Lung (tissue), 11 donors: ENCODE measurements at regions not wholly inside any gene's neighbourhood (a gene's known extent, or its start where the extent isn't known, plus 50 kb on each side); places are given as distances from the start of the nearest gene placed in this dataset.

ENCODE experiments used
- ATAC-seq: fragments of 200-7000 bp; cut with Tn5 transposase; one replicate; pipeline ENCODE4 v1.9.1; 2020; ENCODE audit warnings: moderate number of reproducible peaks; ENCODE audit not compliant: insufficient read depth, low FRiP score
- DNase-seq, 3 donors: peaks; one replicate each; pipeline ENCODE4 v3.0.0-alpha.2; 2013 to 2017
- H3K27ac ChIP-seq, 2 donors: one replicate each; pipeline ENCODE4 v1.5.1; 2013; ENCODE audit warnings: mild to moderate bottlenecking in 2 of 2, moderate library complexity in 2 of 2, control low read depth in 1 of 2, inconsistent platforms in 1 of 2, low read depth in 1 of 2, low read length in 1 of 2
- H3K27me3 ChIP-seq, 3 donors: one replicate each; pipeline ENCODE4 v1.5.1; 2013; ENCODE audit warnings: low read length in 2 of 3; ENCODE audit not compliant: control insufficient read depth in 3 of 3, insufficient read depth in 3 of 3
- H3K36me3 ChIP-seq, 4 donors: one replicate each; pipeline ENCODE4 v1.5.1; 2013; ENCODE audit warnings: low read length in 4 of 4, mild to moderate bottlenecking in 1 of 4, moderate library complexity in 1 of 4; ENCODE audit not compliant: control insufficient read depth in 4 of 4, insufficient read depth in 4 of 4
- H3K4me1 ChIP-seq, 5 donors: one replicate each; pipeline ENCODE4 v1.5.1; 2013; ENCODE audit warnings: low read length in 5 of 5, mild to moderate bottlenecking in 2 of 5, moderate library complexity in 1 of 5; ENCODE audit not compliant: control insufficient read depth in 5 of 5, insufficient read depth in 5 of 5
- H3K4me3 ChIP-seq: one replicate; pipeline ENCODE4 v1.5.1; 2013; ENCODE audit warnings: mild to moderate bottlenecking, control low read depth, moderate library complexity
- H3K9ac ChIP-seq, 2 donors: one replicate each; pipeline ENCODE4 v1.5.1; 2013; ENCODE audit warnings: low read length in 2 of 2, control low read depth in 1 of 2; ENCODE audit not compliant: insufficient read depth in 1 of 2
- H3K9me3 ChIP-seq, 4 donors: one replicate each; pipeline ENCODE4 v1.5.1; 2013; ENCODE audit warnings: low read length in 3 of 4, mild to moderate bottlenecking in 1 of 4, moderate library complexity in 1 of 4; ENCODE audit not compliant: control insufficient read depth in 4 of 4, insufficient read depth in 3 of 4
- CTCF ChIP-seq: IDR thresholded peaks from 2 replicates; pipeline ENCODE4 v1.5.1; 2012; ENCODE audit warnings: mild to moderate bottlenecking; ENCODE audit errors: control extremely low read depth, extremely low read depth
- WGBS, 2 donors: extraction: QIAGEN DNeasy Blood & Tissue Kit; methylation state at CpG; one replicate each; pipeline ENCODE4 v1.1.7; 2013; 5-methylcytosine and 5-hydroxymethylcytosine counted together
- donor health status: control.
- donor health status: control.
- donor health status: Bipolar disorder and iron deficiency.
- donor health status: healthy.
- donor health status: DM: yes; HTN: yes; CAD: no.

- DNase-seq (no peak), ATAC-seq (no peak)
- Histone ChIP-seq H3K9me3 (no peaks in the 10 kb centered on the region), H3K9ac (no peak overlapping the region), H3K27me3 (no peaks in the 10 kb centered on the region), H3K36me3 (no peaks in the 10 kb centered on the region), H3K27ac (no peak overlapping the region), H3K4me3 (no peak overlapping the region), H3K4me1 (peaks cover 0 to 2% (median 0%) of the 10 kb centered on the region in 5 donors)
- 99 to 100% methylated on average over 2 of the region's 2 CpGs for WGBS, 2 donors
- TF ChIP-seq CTCF, result no peak
These were observed 78.0 kb upstream of the GATA6 start for GRCh38 chr18:22091341-22091740.

- DNase-seq (no peak), ATAC-seq (no peak)
- H3K9me3 ChIP-seq, result no peaks in the 10 kb centered on the region
- no peak for TF ChIP-seq CTCF
- peaks cover 0 to 5% (median 0%) of the 10 kb centered on the region in 5 donors for H3K4me1 ChIP-seq
- no peaks in the 10 kb centered on the region for H3K27me3 ChIP-seq
- 55 to 74% methylated on average over 12 of the region's 12 CpGs for WGBS, 2 donors
- H3K9ac ChIP-seq, result no peak overlapping the region
- H3K27ac ChIP-seq, result no peak overlapping the region
- H3K36me3 ChIP-seq, result no peaks in the 10 kb centered on the region
- no peak overlapping the region for H3K4me3 ChIP-seq
These were observed 75.5 kb upstream of the GATA6 start for GRCh38 chr18:22093731-22094357.

DNA sequence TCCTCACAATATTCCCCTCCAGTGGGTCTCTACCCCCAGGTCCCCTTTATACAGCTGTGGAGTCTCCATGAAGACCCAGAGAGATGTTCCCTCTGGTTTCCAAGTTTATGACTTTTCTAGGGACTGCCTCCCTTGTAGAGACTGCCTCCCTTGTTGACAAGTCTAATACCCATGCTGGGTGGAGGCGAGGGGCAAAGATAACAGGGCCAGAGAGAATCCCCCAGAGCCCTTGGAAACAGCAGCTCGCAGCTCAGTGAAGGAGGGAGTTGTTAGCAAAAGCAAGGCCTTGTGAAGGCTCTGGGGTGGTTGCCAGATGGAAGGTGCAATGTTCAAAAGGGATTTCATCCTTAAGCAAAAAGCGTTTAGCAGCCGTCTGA, 75.0 kb upstream of the GATA6 start:
- Histone ChIP-seq H3K27ac (no peak overlapping the region), H3K9me3 (no peaks in the 10 kb centered on the region), H3K36me3 (no peaks in the 10 kb centered on the region), H3K4me1 (peaks cover 0 to 5% (median 0%) of the 10 kb centered on the region in 5 donors), H3K9ac (no peak overlapping the region), H3K27me3 (no peaks in the 10 kb centered on the region), H3K4me3 (no peak overlapping the region)
- TF ChIP-seq CTCF, result no peak
- no peak for DNase-seq
- ATAC-seq, result no peak
- 85% methylated on average over 4 of the region's 4 CpGs for WGBS, 2 donors

- Histone ChIP-seq H3K9ac (no peak overlapping the region), H3K36me3 (no peaks in the 10 kb centered on the region), H3K27ac (no peak overlapping the region), H3K9me3 (no peaks in the 10 kb centered on the region), H3K4me1 (peaks cover 0 to 11% (median 4%) of the 10 kb centered on the region in 5 donors), H3K4me3 (no peak overlapping the region), H3K27me3 (no peaks in the 10 kb centered on the region)
- TF ChIP-seq CTCF, result no peak
- DNase-seq (peak in 1 of 3 donors; percentile 19), ATAC-seq (peak; percentile 63)
- WGBS, 2 donors, result 30 to 39% methylated on average over 3 of the region's 3 CpGs
These were observed 70.8 kb upstream of the GATA6 start for GRCh38 chr18:22098563-22098989.
